GM18511 (cell line): ENCODE measurements at regions not wholly inside any gene's neighbourhood (a gene's known extent, or its start where the extent isn't known, plus 50 kb on each side); places are given as distances from the start of the nearest gene placed in this dataset.

Experiments used
- ATAC-seq: cut with Tn5 transposase; IDR thresholded peaks from one replicate; pipeline ENCODE4 v1.9.1; 2021; ENCODE audit warnings: mild to moderate bottlenecking, moderate library complexity; ENCODE audit not compliant: unreplicated experiment

DNA sequence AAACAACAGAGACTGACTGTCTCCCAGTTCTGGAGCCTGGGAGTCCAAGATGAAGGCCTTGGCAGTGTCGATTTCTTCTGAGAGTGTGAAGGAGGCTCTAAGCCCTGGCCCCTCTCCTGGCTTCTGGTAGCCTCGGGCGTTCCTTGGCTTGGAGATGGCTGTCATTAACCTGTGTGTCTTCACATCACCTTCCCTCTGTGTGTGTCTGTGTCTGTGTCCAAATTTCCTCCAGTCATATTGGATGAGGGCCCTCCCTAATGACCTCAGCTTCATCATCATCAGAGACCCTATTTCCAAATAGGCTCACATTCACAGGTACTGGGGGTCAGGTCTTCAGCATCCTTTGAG is 138.3 kb downstream of the TOMM20 start:
- no peak for ATAC-seq

DNA sequence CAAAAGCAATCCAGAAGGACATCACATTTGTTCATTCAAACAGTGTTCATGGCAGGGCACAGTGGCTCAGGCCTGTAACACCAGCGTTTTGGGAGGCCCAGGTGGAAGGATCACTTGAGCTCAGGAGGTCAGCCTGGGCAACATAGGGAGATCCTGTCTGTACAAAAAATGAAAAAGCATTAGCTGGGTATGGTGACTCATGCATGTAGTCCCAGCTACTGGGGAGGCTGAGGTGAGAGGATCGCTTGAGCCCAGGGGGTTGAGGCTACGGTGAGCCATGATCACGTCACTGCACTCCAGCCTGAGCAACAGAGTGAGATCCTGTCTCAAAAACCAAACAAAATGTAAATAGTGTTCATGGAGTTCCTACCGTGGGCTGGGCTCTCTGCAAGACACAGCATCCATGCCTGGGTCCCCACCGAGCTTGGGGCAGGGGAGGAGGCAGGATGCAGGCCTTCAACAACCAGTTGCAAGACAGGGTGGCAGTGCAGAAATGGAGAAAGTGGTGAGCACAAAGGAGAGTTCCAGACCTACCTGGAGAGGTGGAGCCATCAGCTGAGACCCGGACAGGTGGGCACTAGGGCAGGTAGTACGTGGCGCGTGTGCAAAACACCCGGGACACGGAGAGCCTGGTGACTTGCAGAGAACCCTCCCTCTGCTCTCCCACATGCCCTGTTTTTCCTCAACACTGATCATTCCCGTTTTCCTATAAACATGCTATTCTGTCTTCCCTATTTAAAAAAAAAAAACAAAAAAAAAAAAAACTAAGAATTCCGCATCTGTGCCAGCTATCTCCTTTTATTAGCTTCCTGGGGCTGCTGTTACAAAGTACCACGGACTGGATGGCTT is 138.9 kb downstream of the TOMM20 start:
- ATAC-seq = no peak

GRCh38 chr1:234989019-234989418 is 139.6 kb downstream of the TOMM20 start:
- no peak for ATAC-seq

GRCh38 chr1:234988536-234988935 is 140.1 kb downstream of the TOMM20 start:
- no peak for ATAC-seq

DNA sequence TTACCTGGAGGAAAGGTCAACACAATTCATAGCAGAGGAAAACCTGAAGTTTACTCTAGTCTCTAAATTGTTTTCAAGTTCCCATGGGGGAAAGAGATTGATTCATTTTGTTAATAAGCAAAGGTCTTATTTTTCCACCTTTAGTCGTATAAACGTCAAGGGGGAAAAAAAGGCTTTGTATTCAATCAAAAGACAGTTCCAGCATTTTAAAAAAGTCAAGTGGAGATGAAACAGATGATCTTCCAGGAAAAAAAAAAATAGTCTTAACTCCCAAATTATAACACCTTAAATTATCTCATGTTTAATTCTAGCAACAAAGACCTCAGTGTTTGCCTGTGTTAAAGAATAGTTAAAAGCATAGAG is 140.5 kb downstream of the TOMM20 start:
- no peak for ATAC-seq

DNA sequence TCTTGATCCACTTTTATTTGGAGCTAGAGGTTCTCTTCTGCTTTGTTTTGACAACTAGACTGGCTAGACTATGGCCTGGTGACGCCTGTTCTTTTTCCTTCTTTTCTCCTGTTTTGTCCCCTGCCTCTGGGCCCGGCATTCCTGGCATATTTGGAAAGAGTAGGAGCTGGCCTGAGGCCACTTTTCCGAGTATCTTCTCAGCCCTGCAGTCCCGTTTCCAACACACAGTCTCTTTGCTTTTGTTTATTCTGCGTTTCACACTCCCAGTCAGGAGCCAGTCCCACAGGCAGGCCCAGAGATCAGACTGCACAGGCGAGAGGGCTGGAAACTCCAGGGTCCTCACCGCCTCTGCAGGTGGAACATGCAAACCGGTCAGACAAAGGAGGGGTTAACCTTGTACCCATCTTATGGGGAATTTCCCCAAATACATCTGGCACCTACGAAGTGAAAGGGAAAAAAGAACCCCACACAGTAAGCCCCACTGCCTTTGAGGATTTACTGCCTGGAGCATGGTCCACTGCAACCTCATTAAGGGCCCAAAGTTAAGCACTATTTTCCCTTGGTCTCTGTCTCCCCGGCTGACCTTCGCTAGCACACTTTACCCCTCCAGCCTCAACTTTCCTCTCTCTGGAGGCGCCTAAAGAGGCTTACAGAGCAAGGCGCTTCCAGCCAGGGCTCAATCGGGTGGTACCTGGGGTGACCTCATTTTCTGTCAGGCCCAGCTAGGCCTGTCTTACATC is 141.1 kb downstream of the TOMM20 start:
- ATAC-seq = peak; percentile 60

GRCh38 chr1:234986750-234987414 is 141.8 kb downstream of the TOMM20 start:
- no peak for ATAC-seq

GRCh38 chr1:234985516-234986294 is 142.9 kb downstream of the TOMM20 start:
- no peak for ATAC-seq

DNA sequence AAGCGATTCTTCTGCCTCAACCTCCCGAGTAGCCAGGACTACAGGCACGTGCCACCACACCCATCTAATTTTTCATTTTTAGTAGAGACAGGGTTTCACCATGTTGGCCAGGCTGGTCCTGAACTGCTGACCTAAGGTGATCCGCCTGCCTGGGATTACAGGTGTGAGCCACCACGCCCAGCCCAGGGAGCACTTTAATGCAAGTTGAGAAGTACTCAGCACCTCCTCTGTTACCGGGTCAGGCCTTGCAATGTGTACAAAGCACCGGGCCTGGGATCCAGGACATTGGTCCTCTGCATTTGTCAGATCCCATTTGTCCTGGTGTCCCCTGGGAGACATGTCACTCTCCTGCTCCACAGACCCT is 143.6 kb downstream of the TOMM20 start:
- ATAC-seq = no peak

- ATAC-seq = no peak
Observed at GRCh38 chr1:234983564-234984238, 144.9 kb downstream of the TOMM20 start.

GRCh38 chr1:234981758-234982157 is 146.9 kb downstream of the TOMM20 start:
- ATAC-seq = no peak

DNA sequence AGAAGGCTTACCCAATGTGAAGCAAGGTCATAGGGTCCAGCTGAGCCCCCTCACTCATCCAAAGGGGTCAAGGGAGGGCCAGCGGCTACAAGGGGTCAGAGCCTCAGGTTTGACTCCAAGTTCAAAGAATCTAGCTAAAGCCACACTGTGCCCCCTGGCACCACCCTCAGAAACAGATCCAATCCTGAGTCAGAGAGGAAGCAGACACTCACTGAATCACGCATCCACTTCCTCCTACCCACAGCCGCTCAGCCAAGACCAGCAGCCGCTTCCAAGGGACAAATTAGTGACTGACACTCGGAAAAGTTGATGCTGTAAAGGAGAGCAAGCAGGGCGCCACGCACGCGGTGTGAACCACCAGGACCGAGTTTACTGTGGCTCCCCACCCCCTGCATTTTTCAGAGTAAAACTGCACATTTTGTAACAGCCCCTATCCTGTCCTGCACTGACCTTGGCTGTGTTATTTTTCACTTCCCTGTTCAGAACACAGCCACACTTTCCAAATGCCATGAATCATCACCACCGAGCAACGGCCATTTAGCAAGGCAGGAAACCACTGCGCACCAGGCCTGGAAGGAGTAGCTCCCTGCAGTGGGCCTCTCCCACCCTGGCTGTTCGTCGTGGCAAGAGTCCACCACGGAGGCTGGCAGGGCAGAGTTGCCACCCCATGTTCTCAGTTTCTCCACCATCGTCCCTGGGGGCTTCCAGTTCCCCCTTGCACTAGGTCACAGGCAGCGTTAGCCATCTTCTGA is 147.8 kb downstream of the TOMM20 start:
- peak; percentile 48 for ATAC-seq

DNA sequence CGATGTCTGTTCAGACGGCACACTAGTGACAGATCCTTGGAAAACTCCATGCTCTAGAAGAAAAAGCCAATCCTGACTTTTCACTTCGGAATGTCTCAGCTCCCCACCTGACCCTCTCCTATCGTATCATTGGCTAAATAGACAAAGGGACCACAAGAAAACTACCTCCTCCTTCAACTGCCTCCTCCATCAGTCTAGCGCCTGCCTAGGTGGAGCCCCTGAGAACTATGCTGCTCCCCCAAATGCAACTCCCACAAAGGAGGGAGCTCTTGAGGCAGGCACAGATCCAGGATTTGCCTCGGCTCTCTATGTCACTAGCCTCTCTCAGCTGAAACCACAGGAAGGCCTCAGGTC is 148.4 kb downstream of the TOMM20 start:
- peak; percentile 3 for ATAC-seq

DNA sequence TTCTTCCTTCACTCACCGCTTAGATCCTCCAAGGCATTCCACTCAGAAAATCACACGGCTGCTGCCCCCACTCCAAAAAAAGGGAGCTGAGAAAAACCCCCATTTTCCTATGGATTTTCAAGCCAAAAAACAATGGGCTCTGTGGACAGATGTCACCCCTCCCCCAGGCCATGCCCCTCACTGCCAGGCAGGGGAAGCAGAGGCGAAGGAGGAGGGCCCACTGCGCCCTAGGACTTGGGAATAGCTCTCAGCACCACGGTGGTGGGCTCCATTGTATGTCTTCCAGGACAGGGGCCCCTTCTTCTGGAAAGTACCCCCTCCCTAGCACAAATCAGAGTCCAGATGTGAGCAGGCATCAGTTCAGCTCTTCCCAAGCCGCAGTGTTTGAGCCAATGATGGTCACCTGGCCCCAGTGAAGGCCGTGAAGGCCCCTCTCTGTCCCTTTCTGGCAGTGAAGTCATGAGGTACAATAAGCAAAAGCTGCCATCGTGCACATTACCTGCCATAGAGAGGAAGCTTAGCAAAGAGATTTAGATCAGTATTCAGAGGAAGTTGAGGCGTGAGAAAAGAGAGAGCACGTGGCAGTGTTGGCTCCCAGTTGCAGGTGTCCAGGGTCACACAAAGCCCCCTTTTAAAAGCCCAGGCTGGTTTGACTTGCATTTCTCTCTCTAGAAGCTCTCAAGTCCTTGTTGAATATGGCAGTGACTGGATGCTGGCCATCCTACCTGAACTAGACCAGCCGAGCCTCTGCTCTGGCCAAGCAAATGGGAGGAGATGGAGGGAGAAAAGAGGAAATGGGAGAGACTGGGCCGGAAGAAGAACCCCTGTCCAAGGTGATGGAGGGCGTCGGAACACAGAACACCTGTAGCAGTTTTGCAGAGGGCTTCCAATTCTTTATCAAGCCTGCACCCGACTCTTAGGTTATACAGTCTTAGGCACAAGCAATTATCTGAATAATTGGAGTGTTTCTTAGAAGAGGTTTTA is 149.0 kb downstream of the TOMM20 start:
- ATAC-seq = no peak

DNA sequence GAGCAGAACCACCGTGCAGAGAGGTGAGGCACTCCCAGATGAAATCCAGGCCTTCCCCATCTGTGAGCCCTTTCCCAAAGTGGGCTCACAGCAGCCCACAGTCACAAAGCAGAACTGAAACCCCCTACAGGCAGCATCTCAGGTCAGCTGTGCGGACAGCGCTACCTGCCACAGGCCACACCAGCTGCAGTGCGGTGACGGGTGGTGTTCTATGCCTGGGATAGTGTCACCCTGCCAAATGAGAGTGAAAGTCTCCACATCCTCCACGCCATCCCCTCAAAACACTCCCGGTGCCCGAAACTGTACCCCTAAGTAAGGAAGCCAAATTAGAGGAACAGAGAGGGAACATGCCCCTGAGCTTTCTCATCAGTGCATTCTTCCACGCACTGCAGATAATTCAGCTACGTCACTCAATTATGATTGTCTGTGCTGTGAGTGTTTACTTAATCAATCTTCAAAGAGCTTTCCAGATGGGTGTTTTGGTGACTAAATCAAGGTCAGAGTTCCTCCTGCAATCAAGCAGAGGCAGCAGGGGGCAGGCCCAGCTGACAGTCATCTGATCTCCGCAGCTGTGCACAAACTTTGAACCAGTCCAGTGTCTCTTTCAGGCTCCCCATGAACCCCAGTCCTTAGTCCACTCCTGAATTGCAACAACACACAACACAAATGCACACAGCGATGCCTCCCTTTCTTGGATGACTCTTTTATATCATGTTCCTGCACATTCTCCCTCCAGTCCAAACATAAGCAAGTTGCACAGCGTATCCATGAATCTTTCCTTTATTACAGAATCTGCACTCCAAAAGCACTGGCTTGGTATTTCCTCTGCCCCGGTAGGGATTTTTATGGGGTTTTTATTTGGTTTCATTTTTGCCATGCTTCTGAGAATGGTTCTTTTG is 150.0 kb downstream of the TOMM20 start:
- ATAC-seq = peak; percentile 71

GRCh38 chr1:234977875-234978396 is 150.7 kb downstream of the TOMM20 start:
- ATAC-seq = no peak

DNA sequence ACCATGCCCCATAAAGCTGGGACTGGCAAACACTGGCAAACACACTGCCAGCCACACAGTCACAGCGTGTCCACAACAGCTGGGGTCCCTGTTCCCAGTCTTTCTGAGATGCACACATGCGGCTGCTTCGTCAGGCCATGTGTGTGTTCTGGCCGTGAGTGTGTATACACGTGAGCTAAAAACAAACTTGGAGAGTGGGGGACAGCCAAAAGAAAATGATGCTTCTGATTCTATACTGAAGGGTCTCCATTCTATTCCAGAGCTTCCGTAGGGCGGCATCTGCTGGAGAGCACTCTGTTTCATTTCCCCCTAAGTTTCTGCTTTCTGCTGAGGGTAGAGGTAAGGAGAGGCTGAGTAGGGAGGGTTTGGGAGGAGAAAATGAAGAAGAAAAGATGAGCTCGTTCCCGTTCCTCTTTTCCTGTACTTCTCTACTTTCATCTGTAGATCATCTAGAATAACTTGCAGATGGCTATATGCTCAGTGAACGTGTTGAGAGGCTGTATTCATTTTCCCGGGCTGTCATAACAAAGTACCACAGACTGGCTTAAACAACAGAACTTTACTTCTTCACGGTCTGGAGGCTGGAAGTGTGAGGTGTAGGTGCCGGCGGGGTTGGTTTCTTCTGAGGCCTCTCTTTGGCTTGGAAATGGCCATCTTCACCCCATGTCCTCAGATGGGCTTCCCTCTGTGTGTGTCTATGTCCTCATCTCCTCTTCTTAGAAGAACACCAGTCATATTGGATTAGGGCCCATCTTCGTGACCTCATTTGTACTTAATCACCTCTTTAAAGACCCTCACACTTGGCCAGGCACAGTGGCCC is 151.6 kb downstream of the TOMM20 start:
- no peak for ATAC-seq
